TTC549 (cell line): ENCODE measurements at regions not wholly inside any gene's neighbourhood (a gene's known extent, or its start where the extent isn't known, plus 50 kb on each side); places are given as distances from the start of the nearest gene placed in this dataset.

Source experiments
- FAIRE-seq: peaks from 2 replicates; lab custom pipeline; 2012; peaks lifted over from hg19 to GRCh38; lab: Jason Lieb, UNC

DNA sequence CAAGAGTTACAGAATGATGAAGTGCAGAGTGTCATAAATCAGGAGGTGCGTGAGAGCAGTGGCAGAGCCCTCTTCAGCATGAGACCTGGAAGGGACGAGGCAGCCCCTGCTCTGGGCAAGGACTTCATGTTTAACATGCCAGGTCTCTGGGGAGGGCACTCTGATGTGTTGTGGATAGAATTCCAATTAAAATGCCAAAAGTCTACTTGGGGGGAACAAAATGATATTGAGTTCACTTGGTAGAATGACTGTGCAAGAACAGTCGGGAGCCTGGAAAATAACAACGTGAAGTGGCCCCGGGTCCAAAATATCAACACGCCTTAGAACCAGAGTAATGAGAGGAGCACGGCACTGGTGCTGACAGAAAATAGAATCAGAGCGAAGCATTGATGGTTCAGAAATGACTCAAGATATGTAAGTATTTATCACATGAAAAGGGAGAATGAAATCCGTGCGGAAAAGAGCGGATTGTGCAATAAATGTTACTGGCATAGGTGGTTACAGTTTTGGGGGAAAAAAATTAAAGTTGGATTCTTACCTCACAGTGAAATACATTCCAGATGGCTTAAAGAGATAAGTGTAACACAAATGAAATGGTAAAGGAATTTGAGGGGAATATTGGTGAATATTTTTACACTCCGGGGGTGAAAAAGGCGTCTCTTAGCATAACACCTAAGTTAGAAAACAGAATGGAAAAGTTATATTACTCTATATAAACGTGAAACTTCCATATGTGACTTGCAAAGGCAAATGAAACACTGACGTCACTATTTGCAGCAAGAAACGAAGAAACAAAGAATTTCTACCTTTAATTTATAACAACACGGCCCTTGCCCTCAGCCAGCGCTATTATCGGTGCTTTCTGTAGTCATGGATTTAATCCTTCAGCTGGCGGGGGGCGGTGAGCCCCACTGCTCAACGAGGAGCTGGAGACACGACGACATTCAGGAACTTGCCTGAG lies 159.4 kb upstream of the TWIST2 start:
- no peak for FAIRE-seq

DNA sequence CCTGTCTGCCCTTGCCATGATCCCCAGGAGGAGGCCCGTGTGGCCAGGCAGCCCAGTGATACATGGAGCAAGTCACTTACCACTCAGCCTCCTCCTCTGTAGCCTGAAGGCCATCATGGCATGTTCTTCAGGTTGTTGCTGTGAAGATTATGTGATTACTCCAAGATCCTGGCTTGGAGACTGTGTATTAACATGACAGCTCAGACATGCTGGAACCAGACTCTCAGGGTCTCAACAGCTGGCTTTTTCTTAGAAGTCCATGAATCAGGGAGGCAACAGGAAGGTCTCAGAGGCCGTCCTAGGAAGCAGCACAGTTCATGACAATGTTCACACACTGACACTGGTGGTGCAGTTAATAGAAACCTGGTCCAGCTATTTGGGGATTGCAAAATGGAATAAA lies 158.6 kb upstream of the TWIST2 start:
- FAIRE-seq: no peak

DNA sequence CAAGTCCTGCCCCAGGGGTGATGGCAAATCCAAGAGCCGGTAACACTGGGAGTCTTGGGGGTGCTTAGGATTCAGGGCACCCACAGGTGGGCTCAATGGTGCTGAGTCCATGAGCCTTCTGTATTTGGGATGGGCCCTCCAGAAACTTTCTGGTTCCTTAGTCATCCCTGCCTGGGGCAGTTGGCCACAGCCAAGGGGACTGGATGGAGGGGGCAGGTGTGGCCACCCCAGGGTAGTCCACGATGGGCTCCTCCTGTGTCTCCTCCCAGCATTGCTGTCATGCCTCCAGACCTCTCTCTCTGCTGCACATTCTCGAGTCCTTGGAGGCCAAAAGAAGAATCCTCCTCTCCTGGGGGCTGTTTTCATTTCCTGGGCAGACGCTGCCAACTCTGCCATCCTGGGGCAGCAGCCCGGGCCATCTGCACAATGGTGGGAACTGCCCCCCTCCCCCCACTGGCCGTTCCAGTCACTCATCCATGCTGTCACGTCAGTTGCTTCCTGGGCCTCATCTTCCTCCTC lies 158.0 kb upstream of the TWIST2 start:
- FAIRE-seq: no peak

DNA sequence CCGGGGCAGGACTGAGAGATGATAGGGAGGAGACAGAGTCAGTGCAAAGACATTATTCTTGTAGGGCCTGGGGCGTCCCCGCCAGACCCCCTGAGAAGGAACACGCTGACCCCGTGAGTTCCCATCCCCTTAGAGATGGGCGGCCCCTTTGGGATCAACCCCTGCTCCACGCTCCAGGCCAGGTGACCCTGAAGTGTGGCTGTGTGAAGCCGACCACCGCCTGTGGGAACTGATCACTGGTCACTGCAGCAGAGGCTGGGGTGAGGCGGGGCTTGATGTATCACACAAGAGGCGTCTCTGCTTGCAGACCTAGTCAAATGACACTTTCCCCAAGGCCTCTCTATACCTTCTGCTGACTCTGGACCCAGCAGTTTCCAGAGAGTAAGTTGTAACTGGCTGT lies 157.4 kb upstream of the TWIST2 start:
- no peak for FAIRE-seq

DNA sequence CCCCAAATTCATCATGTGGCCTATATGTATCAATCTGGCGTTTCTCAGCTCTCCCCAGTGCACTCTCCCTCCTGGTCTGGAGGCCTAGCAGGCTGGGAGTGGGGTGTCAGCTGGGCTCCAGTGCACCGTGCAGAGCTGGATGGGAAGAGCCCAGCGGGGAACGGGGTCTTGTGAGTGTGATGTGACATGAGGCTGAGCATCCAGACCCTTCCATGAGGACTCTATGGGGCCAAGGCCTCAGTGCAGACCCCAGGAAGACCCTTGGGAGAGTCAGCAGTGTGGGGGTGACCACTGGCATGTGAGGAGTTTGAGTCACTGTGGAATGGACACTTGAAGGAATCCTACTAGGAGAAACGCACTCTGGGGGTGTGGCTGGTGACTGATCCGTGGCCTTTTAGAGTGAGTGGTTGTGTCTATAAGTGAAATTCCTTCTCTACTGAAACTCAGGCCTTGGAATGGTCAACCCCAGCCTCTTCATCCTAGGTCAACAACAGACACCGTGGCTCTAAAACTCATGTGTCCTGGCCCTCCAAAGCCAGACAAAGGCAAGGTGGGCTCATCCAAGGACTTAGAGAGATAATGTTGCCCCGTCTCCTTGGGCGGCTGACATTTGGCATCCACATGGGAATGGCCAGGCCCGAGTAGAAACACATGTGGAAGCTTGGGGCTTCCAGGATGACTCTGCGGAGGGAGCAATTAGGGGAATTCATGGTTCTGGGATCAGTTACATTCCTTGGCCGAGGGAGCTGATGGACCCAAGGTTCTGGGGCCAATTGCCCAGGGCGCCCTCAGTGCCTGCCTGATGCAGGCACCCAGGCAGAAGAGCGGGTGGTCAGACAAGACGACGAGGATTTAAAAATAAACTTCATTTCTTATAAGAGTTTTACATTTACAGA lies 156.0 kb upstream of the TWIST2 start:
- FAIRE-seq: no peak

DNA sequence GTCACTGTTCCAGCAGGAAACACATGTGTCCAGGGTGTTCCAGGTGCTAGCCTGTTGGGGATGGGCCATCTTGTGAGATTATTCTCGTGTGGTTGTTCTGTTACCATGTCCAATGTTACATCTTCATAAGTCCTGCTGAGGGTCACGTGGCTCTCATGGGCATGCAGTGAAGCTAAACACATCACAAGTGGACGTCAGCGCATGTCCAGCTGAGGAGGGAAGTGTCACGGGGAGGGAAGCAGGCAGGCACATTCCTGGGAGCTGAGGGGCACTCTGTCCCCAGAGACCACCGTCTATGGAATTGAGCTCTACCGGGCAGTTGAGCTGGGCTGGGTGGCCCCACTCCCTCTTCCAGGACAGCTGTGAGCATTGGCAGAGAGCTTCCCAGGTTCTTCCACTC lies 155.3 kb upstream of the TWIST2 start:
- no peak for FAIRE-seq

DNA sequence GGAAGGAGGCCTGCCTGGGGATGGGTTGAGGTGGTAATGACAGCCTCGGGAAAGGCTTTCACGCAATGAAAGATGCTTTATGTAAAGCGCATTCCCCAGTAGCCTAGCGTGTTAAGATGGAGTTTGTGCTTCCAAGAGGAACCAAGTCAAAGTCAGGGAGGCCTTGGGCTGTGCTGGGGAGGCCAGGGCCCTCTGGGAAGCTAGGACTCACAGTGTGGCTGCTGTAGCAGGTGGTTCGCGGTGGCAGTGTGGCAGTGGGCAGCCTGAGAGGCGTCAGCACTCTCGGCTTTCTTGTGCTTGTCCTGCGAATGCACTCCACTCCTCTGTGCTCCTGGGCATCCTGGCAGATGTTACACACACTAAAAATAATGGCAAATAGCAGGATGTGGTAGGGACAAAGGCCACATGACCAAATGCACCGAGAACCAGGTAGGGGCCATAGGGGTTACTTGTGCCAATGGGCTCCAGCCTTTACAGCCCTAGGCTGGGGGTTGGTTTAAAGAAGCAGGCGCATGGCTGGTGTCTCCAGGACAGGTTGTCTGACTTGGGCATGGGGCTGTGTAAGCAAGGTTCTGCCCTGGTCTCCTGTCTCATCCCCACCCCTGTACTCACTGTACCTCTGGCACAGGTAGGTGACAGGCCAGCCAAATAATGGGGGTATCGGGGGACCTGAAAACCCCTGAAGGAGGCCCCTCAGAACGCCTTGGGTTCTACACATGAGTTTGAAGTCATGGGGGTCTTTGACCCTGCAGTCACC lies 154.4 kb upstream of the TWIST2 start:
- no peak for FAIRE-seq

DNA sequence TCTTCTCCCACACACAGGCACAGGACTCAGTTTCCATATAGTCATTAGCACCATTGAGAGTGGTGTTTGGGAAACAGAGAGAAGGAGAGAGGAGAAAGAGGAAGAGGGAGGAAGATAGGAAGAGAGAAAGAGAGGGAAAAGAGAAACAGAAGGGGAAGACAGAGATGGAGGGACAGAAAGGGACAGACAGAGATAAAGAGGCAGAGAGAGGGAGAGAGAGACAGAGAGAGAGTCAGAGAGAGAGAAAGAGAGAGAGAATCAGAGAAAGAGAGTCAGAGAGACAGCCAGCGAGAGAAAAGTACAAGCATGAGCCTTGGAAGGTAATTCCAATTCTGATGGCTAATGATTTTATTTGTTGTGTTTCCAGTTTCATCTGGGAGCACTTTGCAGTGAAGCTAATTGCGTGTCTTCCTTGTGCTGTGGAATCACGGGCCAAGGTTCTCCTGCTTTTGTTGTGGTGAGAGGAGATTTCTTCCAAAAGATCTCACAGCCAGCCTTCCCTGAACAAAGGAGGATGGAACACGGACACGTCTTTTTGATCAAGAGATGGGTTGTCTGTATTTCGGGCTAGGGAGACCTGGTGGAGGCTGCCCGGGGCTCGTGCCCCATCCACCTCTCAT lies 153.6 kb upstream of the TWIST2 start:
- no peak for FAIRE-seq

DNA sequence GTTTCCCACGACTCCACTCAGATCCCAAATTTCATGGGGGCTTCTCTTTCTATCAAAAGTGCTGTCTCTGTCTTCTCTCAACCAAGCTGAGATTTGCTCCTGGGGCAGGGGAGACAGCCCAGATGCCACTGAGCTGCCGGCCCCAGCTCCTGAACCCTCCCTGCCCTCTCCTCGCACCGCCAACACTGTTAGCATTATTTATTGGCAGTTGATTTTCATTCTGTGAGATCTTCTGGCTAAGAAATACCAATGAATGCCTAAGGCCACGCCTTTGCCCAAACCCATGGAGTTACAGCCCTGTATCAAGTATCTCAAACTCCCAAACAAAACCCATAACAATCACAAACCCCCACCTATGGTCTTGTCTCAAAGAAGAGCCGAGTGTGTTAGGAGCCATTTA lies 153.0 kb upstream of the TWIST2 start:
- no peak for FAIRE-seq

DNA sequence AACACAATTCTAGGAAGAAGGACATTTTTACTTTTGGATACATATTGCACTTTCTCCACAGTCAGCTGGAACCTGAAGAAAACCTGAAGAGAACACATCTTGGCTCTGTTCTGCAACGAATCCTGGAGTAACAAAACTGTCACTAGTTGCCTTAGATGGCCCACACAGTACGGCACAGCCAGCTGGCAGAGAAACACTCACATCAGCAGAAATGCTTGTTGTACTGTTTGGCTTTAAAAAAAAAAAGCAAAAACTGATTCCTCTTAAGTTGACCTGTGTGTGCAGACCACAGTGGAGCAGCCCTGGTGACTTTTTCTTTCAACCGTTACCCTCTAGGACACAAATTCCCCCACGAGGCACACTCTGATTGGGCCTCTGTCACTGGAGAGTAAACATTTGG lies 152.3 kb upstream of the TWIST2 start:
- no peak for FAIRE-seq

DNA sequence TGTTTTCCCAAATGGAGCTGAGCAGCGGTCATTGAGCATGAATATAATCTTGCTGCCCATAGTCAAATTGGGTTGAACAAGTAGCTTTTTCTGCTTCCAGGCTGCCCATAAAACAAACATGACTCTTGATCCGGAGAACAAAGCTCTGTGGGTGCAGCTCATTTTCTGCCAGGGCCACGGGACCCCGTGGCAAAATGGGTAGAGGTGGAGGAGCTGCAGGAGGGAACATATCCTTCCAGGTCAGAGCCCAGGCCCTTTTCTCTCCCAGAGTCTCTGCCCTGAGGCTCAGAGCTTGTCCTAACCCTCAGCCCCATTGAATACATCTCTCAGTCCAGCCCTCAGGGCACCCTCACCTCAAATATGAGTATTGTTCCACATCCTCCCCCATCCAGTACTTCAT lies 151.6 kb upstream of the TWIST2 start:
- FAIRE-seq: no peak

DNA sequence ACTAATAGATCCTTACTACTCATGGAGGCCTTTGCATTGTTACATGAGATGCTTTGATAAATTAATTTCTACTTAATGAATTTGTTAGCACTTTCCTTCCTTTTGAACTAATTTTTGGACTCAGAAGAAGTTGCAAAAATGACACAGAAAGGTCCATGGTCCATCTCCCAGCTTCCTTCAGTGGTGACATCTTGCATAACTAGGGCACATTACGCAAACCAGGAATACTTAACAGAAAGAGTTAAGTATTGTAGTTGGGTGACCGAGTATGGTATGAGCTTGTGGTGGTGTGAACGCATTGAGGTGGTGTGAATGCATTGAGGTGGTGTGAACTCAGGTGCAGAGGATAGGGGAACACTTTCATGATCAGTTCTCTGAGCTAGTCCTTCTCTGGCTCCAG lies 151.1 kb upstream of the TWIST2 start:
- FAIRE-seq: no peak

DNA sequence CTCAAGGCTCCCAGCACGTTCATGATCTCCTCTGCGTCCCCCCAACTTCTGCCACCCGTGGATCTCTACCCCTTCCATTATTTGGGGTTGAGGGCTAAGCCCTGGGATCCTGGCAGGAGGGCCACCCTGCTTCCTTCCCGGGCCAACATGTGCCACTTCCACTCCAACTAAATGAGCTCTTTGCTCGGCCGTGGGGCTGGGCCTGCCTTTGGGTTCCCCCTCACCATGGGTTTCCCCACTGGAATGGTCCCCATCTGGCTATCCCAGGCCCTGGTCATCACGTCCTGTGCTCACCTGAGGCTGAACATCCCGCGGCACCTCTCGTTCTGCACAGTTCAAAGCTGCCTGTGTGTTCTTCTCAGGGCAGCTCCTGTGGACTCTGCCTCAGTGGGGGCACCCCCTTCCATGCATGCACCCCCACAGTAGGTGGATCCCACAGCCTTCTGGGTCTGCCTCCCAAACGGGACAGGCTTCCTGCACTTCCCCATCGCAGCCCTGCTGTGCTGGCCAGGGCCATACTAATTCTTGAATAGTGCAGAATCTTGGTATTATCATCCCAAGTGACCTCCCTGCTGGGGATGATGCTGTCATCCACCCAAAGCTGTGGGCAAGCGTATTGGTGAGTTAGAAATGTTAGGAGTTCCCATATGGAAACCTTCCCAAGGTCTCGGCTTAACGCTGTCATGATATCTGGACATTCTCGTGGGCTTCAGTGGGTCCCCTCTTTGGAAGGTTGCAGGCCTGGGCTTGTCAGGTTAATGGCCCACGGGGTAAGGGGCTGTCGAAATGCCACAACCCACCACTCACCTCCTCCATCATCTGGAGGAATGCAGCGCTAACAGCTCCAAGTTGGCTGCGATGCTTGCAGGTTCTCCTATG lies 150.5 kb upstream of the TWIST2 start:
- no peak for FAIRE-seq

DNA sequence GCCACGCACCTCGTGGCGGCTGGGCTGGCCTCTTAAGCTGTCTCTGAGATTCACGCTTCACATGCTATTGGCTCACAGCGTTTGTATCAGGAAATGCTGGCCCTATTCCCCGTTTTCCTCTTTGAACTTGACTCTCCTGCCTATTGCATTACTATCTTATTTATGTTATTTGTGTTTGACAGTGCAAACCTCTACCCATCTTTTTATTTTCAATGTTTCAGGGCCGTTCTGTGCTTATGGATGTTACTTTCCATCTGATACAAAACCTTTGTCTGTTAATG lies 149.9 kb upstream of the TWIST2 start:
- no peak for FAIRE-seq

DNA sequence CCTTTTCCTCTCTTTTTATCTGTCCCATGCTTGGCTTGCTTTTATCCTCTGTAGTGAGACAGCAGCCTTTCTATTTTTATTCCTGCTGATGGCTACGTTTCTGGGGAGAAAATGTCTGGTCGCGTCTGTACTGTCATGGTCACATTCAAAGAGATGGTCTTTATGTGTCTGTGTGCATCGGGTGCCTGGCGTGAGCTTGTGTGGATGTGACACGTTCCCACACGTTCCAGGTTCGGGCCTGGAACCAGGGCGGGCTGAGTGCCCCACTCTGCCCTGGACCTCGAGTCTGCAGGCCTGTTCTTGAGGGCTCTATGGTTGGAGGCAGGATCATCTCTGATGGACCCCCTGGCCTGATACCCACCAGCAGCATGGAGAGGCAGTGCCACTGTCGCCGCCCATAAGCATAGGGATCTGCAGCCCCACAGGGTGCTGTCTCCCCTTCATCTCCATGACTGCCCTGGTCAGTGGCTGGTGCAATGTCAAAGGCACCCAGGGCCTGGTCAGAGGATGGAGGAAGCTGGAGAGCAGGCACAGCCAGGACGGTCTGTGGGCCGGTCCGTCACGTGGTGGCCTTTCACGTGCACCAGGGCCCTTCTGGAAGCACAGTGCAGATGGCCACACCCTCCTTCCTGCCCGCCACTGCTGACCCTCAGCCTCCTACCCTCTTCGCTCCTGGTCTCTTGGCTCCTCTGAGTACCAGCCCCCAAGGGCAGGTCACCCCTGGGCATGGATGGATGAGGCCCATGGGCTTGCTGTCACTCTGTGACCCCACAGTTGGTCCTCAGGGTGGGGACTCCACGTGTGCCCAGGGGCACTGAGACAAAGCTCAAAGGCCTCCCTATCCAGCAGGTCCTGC lies 149.2 kb upstream of the TWIST2 start:
- FAIRE-seq: no peak

DNA sequence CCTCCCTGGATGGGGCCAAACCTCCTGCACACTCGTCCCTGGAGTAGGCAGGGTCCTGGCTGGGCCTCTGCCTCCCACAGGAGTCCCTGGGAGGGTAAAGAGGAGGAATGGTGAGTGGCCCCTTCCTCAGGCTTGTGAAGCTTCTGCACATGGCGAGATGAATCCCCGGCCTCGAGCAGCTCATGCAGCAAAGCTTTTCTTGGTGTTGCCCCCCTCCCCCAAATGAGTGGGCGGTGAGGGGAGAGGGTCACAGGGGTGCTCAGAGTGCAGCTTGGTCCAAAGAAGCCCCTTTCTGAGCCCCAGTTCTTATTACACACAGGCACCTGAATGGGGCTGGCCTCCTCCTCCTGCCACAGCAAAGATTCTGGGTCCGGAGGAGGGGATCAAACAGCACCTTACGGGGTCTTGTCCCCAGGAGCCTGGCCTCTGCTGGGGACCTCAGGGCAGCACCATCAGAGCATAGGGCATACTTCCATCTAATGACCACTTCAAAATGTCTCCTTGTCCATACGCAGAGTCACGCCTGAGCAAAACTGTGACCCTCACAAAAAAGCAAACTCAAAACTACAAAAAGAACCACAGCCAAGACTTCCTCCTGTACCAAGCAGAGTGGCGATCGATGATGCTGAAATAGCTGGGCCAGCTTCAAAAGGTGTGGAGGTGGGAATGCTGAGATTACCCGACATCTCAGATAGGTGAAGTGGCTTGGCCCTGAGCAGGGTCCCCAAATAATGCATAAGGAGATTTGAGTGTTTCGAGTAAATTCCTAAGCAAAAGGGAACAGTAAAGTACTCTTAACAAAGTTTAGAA lies 148.4 kb upstream of the TWIST2 start:
- no peak for FAIRE-seq

DNA sequence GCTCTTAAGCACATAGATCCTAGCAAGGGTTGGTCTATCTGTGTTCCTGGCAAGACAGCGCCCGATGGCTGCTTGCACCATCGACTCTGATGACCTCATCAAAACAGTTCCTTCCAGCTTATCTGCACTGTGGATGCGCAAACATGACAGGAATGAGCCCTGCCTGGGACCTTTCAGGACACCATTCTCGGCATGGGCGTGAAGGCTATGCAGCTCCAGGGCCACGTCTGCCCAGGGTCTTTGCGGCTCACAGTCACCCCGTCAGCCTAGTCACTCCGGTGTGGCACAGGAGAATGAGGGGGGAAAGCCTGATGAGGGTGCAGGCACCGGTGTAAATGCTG lies 147.8 kb upstream of the TWIST2 start:
- no peak for FAIRE-seq

DNA sequence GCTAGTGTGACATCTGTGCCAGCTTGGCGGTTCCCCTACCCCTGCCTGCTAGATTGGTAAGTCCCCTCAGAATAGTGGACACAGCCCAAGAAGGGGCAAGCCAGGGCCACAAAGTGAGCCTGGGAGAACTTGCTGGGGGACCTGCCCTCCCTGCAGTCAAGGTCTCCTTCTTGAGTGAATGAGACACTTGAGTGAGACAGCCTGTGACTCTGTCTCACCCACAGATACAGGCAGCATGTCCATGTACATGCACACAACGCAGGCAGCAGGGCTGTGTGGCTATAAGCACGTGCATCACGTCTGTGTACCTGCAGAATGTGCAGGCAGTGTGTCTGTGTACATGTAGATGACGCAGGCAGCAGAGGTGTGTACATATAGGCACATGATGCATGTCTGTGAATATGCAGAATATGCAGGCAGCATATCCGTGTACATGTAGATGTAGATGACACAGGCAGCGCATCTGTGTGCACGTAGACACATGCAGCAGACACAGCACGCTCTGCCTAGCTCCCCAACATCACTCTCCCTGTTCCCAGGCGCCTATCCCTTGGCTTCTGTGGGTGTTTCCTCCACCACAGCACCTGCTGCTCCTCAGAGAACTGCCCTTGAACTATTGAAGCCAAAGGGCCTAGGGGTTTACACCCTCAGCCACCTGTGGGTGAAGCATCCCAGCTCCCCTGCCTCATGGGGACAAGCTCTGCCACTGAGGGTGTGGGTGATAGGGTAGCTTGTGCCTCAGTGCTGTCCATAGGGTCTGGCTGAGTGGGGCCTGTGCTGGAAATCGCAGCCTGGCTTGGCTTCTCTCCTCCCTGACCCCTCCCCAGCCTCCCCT lies 147.2 kb upstream of the TWIST2 start:
- FAIRE-seq: no peak
